MCF 10A (cell line): ENCODE measurements at regions not wholly inside any gene's neighbourhood (a gene's known extent, or its start where the extent isn't known, plus 50 kb on each side); places are given as distances from the start of the nearest gene placed in this dataset.

Experiments
- BruUV-seq: library from RNA; stranded (reverse); fragments of 400-500 nt; replicated peaks from 2 replicates; lab custom pipeline; 2021; lab: Mats Ljungman, UMichigan
- CTCF ChIA-PET: fragments of 300-600 bp; sonication (Branson Sonifier 250); formaldehyde crosslinking; extraction: SDS; loops from one replicate; lab custom pipeline; 2021; ENCODE audit warnings: antibody characterized with exemption, inconsistent platforms; lab: Yijun Ruan, JAX
- POLR2A ChIA-PET: fragments of 300-600, 350-650 bp; sonication (Branson Sonifier 250); formaldehyde crosslinking; extraction: SDS; loops from one replicate; lab custom pipeline; 2020; ENCODE audit warnings: antibody characterized with exemption, inconsistent platforms; lab: Yijun Ruan, JAX
- DNase-seq: peaks from one replicate; pipeline ENCODE4 v3.0.0-alpha.2; 2018; ENCODE audit not compliant: unreplicated experiment
- H3K27ac Mint-ChIP-seq: one replicate; pipeline ENCODE4 v1.8.0; 2022; ENCODE audit warnings: mild to moderate bottlenecking, low read depth, mixed read lengths; ENCODE audit not compliant: unreplicated experiment
- H3K27me3 Mint-ChIP-seq: one replicate; pipeline ENCODE4 v1.8.0; 2022; ENCODE audit warnings: mixed read lengths; ENCODE audit not compliant: insufficient read depth, unreplicated experiment
- H3K36me3 Mint-ChIP-seq: one replicate; pipeline ENCODE4 v1.8.0; 2022; ENCODE audit warnings: mild to moderate bottlenecking, moderate library complexity, mixed read lengths; ENCODE audit not compliant: insufficient read depth, unreplicated experiment
- H3K4me1 Mint-ChIP-seq: one replicate; pipeline ENCODE4 v1.8.0; 2022; ENCODE audit warnings: mixed read lengths; ENCODE audit not compliant: insufficient read depth, unreplicated experiment
- H3K4me3 Mint-ChIP-seq: one replicate; pipeline ENCODE4 v1.8.0; 2022; ENCODE audit warnings: mild to moderate bottlenecking, moderate library complexity, mixed read lengths; ENCODE audit not compliant: unreplicated experiment
- H3K9me3 Mint-ChIP-seq: one replicate; pipeline ENCODE4 v1.8.0; 2022; ENCODE audit warnings: mixed read lengths; ENCODE audit not compliant: unreplicated experiment
- CTCF ChIP-seq: fragments of 200-600 bp; IDR thresholded peaks from one replicate; pipeline ENCODE4 v1.8.0; 2022; ENCODE audit warnings: antibody characterized with exemption, mild to moderate bottlenecking; ENCODE audit not compliant: unreplicated experiment
- intact Hi-C: fragments of 100-400 bp; cut with micrococcal nuclease; formaldehyde crosslinking; loops from 2 replicates; pipeline ENCODE4 v1.14.1; 2022

GRCh38 chr2:39487398-39488250 is 50.5 kb upstream of the MAP4K3 start:
- no TSS peak for BruUV-seq
- Mint-ChIP-seq H3K27ac (no peak overlapping the region), H3K4me3 (no peak overlapping the region), H3K4me1 (peaks cover 14% of the 10 kb centered on the region), H3K9me3 (no peaks in the 10 kb centered on the region), H3K27me3 (no peaks in the 10 kb centered on the region), H3K36me3 (no peaks in the 10 kb centered on the region)
- TF ChIP-seq CTCF, result no peak
- ChIA-PET CTCF (interaction anchor here (0.6 kb wide), 2 partner anchors 348 to 539 kb away, joined by 3 read pairs; no protein-coding TSS in a partner anchor), POLR2A (interaction anchor here (0.6 to 1.5 kb wide), 8 partner anchors 9 to 101 kb away, joined by 3 to 22 read pairs (median 4); partner anchors contain the start of gene MAP4K3)
- intact Hi-C loops, result loop anchor here (5.0 kb wide), 1 partner anchor 50 kb away; the partner anchor contains the start of gene MAP4K3
- no peak for DNase-seq

GRCh38 chr2:39488450-39488849 is 51.4 kb upstream of the MAP4K3 start:
- BruUV-seq, result no TSS peak
- Mint-ChIP-seq H3K4me3 (no peak overlapping the region), H3K27ac (no peak overlapping the region), H3K27me3 (no peaks in the 10 kb centered on the region), H3K9me3 (no peaks in the 10 kb centered on the region), H3K4me1 (peaks cover 14% of the 10 kb centered on the region), H3K36me3 (no peaks in the 10 kb centered on the region)
- CTCF ChIA-PET, result interaction anchor here (0.6 to 0.8 kb wide), 5 partner anchors 15 to 540 kb away, joined by 3 to 5 read pairs (median 3); no protein-coding TSS in a partner anchor
- peak; percentile 83 for DNase-seq
- intact Hi-C loops, result loop anchor here (5.0 kb wide), 1 partner anchor 51 kb away; the partner anchor contains the start of gene MAP4K3
- POLR2A ChIA-PET, result interaction anchor here (0.7 to 1.5 kb wide), 8 partner anchors 9 to 55 kb away, joined by 3 to 22 read pairs (median 3); partner anchors contain the start of gene MAP4K3
- no peak for TF ChIP-seq CTCF

- H3K9me3 Mint-ChIP-seq, result no peaks in the 10 kb centered on the region
- H3K36me3 Mint-ChIP-seq, result no peaks in the 10 kb centered on the region
- H3K4me1 Mint-ChIP-seq, result peaks cover 14% of the 10 kb centered on the region
- DNase-seq, result no peak
- BruUV-seq, result no TSS peak
- no peak overlapping the region for H3K27ac Mint-ChIP-seq
- H3K27me3 Mint-ChIP-seq, result no peaks in the 10 kb centered on the region
- no peak for TF ChIP-seq CTCF
- H3K4me3 Mint-ChIP-seq, result no peak overlapping the region
- ChIA-PET CTCF (interaction anchor here (0.6 to 1.0 kb wide), 3 partner anchors 9 to 260 kb away, joined by 3 to 4 read pairs (median 3); no protein-coding TSS in a partner anchor), POLR2A (no interaction called here)
- intact Hi-C loops, result no loop called here
Observed at GRCh38 chr2:39490586-39490985, 53.5 kb upstream of the MAP4K3 start.

- Mint-ChIP-seq H3K27ac (no peak overlapping the region), H3K27me3 (no peaks in the 10 kb centered on the region), H3K36me3 (no peaks in the 10 kb centered on the region), H3K4me3 (no peak overlapping the region), H3K9me3 (no peaks in the 10 kb centered on the region), H3K4me1 (peaks cover 14% of the 10 kb centered on the region)
- DNase-seq, result no peak
- ChIA-PET POLR2A (interaction anchor here (1.4 to 2.0 kb wide), 5 partner anchors 9 to 112 kb away, joined by 3 to 15 read pairs (median 4); partner anchors contain the start of gene MAP4K3), CTCF (interaction anchor here (0.6 to 0.7 kb wide), 2 partner anchors 22 to 24 kb away, joined by 3 read pairs; no protein-coding TSS in a partner anchor)
- TF ChIP-seq CTCF, result no peak
- intact Hi-C loops, result no loop called here
- BruUV-seq, result no TSS peak
Observed at GRCh38 chr2:39491653-39492052, 54.6 kb upstream of the MAP4K3 start.
